OCI-LY7 (cell line): ENCODE measurements at regions not wholly inside any gene's neighbourhood (a gene's known extent, or its start where the extent isn't known, plus 50 kb on each side); places are given as distances from the start of the nearest gene placed in this dataset.

ENCODE experiments used
- BruUV-seq: library from RNA; stranded (reverse); fragments of 400-500 nt; replicated peaks from 2 replicates; lab custom pipeline; 2021; lab: Mats Ljungman, UMichigan
- CTCF ChIA-PET: fragments of 300-600 bp; sonication (Branson Sonifier 250); formaldehyde crosslinking; loops from one replicate; lab custom pipeline; 2022; ENCODE audit warnings: antibody characterized with exemption; ENCODE audit not compliant: unreplicated experiment; lab: Charles Lee
- POLR2A ChIA-PET: fragments of 300-600 bp; sonication (Branson Sonifier 250); formaldehyde crosslinking; loops from one replicate; lab custom pipeline; 2022; ENCODE audit warnings: antibody characterized with exemption; lab: Charles Lee
- DNase-seq: peaks from one replicate; pipeline ENCODE4 v3.0.0-alpha.2; 2015; ENCODE audit warnings: low spot score
- H2AFZ ChIP-seq: fragments of 200-600 bp; sonication (generic), shearing (Covaris generic); 2 replicates; pipeline ENCODE4 v1.6.1; 2014; ENCODE audit warnings: mild to moderate bottlenecking, antibody characterized with exemption, low read length, moderate library complexity
- H3K27ac ChIP-seq: fragments of 200-600 bp; sonication (generic); 2 replicates; pipeline ENCODE4 v1.5.1; 2014; ENCODE audit warnings: mixed run types, low read depth, mild to moderate bottlenecking, moderate library complexity, low read length, inconsistent platforms; ENCODE audit not compliant: poor library complexity, severe bottlenecking
- H3K36me3 ChIP-seq: fragments of 200-600 bp; sonication (generic); 2 replicates; pipeline ENCODE4 v1.6.1; 2014; ENCODE audit warnings: mild to moderate bottlenecking, antibody characterized with exemption, low read length, moderate library complexity, mixed read lengths; ENCODE audit not compliant: insufficient read depth
- H3K4me1 ChIP-seq: fragments of 200-600 bp; sonication (generic); 2 replicates; pipeline ENCODE4 v1.5.1; 2014; ENCODE audit warnings: mild to moderate bottlenecking, low read length; ENCODE audit not compliant: insufficient read depth, poor library complexity, severe bottlenecking
- H3K4me2 ChIP-seq: fragments of 200-600 bp; sonication (generic); 2 replicates; pipeline ENCODE4 v1.6.1; 2014; ENCODE audit warnings: mild to moderate bottlenecking, low read length
- H3K4me3 ChIP-seq: fragments of 200-600 bp; sonication (generic); 2 replicates; pipeline ENCODE4 v1.5.1; 2014; ENCODE audit warnings: mild to moderate bottlenecking, low read depth, low read length; ENCODE audit not compliant: poor library complexity, severe bottlenecking
- H3K79me2 ChIP-seq: fragments of 200-600 bp; sonication (generic); 2 replicates; pipeline ENCODE4 v1.6.1; 2016; ENCODE audit warnings: low read depth, mild to moderate bottlenecking, low read length, moderate library complexity, mixed read lengths; ENCODE audit not compliant: insufficient read depth
- H3K9me2 ChIP-seq: fragments of 200-600 bp; sonication (generic); 2 replicates; pipeline ENCODE4 v1.6.1; 2016; ENCODE audit warnings: mild to moderate bottlenecking, low read length, mixed read lengths; ENCODE audit not compliant: insufficient read depth
- H3K9me3 ChIP-seq: fragments of 200-600 bp; sonication (generic); 2 replicates; pipeline ENCODE4 v1.6.1; 2014; ENCODE audit warnings: mild to moderate bottlenecking, mixed run types, low read length, mixed read lengths
- H4K20me1 ChIP-seq: fragments of 200-600 bp; sonication (generic); 2 replicates; pipeline ENCODE4 v1.6.1; 2014; ENCODE audit warnings: mild to moderate bottlenecking, antibody characterized with exemption, low read length, moderate library complexity, mixed read lengths; ENCODE audit not compliant: insufficient read depth
- CTCF ChIP-seq: fragments of 200-600 bp; sonication (generic); conservative IDR thresholded peaks from 2 replicates; pipeline ENCODE4 v1.5.1; 2014; ENCODE audit warnings: mild to moderate bottlenecking, antibody characterized with exemption, low read length, moderate library complexity, mixed read lengths
- EZH2phosphoT487 ChIP-seq: fragments of 200-600 bp; sonication (generic); IDR thresholded peaks from 2 replicates; pipeline ENCODE4 v1.6.1; 2018; ENCODE audit warnings: low read depth, borderline replicate concordance, mild to moderate bottlenecking, mixed run types, antibody characterized with exemption, low read length, moderate library complexity, mixed read lengths
- intact Hi-C: fragments of 100-400 bp; cut with micrococcal nuclease; formaldehyde crosslinking; loops from one replicate; pipeline ENCODE4 v1.10.0; 2022; ENCODE audit not compliant: unreplicated experiment

GRCh38 chr14:89533136-89533535 lies 116.1 kb upstream of the FOXN3 start:
- Histone ChIP-seq H3K9me2 (no peaks in the 10 kb centered on the region), H3K27ac (no peak overlapping the region), H2AFZ (no peak overlapping the region), H3K4me3 (no peak overlapping the region), H3K4me1 (no peaks in the 10 kb centered on the region), H3K36me3 (peaks cover 6% of the 10 kb centered on the region), H3K4me2 (no peak overlapping the region), H3K9me3 (no peaks in the 10 kb centered on the region; the same call in 1 of the 2 replicates), H3K79me2 (no peaks in the 10 kb centered on the region), H4K20me1 (no peaks in the 10 kb centered on the region)
- TF ChIP-seq EZH2phosphoT487 (no peak), CTCF (no peak)
- no peak for DNase-seq
- intact Hi-C loops = no loop called here
- POLR2A ChIA-PET = interaction anchor here (1.0 to 1.3 kb wide), 5 partner anchors 8 to 55 kb away, joined by 3 to 4 read pairs (median 3); no protein-coding TSS in a partner anchor
- BruUV-seq = no TSS peak
- CTCF ChIA-PET = no interaction called here

GRCh38 chr14:89531661-89532335 lies 114.8 kb upstream of the FOXN3 start:
- no peaks in the 10 kb centered on the region for H3K4me1 ChIP-seq
- CTCF ChIA-PET = no interaction called here
- TF ChIP-seq CTCF (no peak), EZH2phosphoT487 (no peak)
- no peak overlapping the region for H3K4me2 ChIP-seq
- H3K79me2 ChIP-seq = no peaks in the 10 kb centered on the region
- H3K9me3 ChIP-seq = no peaks in the 10 kb centered on the region; the same call in 1 of the 2 replicates
- no peaks in the 10 kb centered on the region for H4K20me1 ChIP-seq
- peaks cover 6% of the 10 kb centered on the region for H3K36me3 ChIP-seq
- H3K9me2 ChIP-seq = no peaks in the 10 kb centered on the region
- POLR2A ChIA-PET = interaction anchor here (0.7 to 1.2 kb wide), 7 partner anchors 9 to 235 kb away, joined by 3 read pairs; no protein-coding TSS in a partner anchor
- H2AFZ ChIP-seq = no peak overlapping the region
- intact Hi-C loops = no loop called here
- no peak overlapping the region for H3K4me3 ChIP-seq
- BruUV-seq = no TSS peak
- no peak overlapping the region for H3K27ac ChIP-seq
- DNase-seq = no peak

GRCh38 chr14:89524990-89525667 lies 108.1 kb upstream of the FOXN3 start:
- CTCF ChIA-PET = no interaction called here
- Histone ChIP-seq H3K79me2 (no peaks in the 10 kb centered on the region), H3K27ac (no peak overlapping the region), H3K4me3 (no peak overlapping the region), H3K9me2 (no peaks in the 10 kb centered on the region), H3K4me1 (no peaks in the 10 kb centered on the region), H4K20me1 (no peaks in the 10 kb centered on the region), H3K9me3 (peaks cover 27% of the 10 kb centered on the region; the same call in 1 of the 2 replicates), H3K36me3 (no peaks in the 10 kb centered on the region; the same call in 1 of the 2 replicates), H3K4me2 (no peak overlapping the region), H2AFZ (no peak overlapping the region)
- POLR2A ChIA-PET = no interaction called here
- TF ChIP-seq CTCF (no peak), EZH2phosphoT487 (no peak)
- no TSS peak for BruUV-seq
- intact Hi-C loops = no loop called here
- DNase-seq = no peak
